ENCODE measurements at regions not wholly inside any gene's neighbourhood (a gene's known extent, or its start where the extent isn't known, plus 50 kb on each side); places are given as distances from the start of the nearest gene placed in this dataset.

- no peak overlapping the region for H2BK120ac ChIP-seq (ENCODE audit: low read depth, low read length, poor library complexity, severe bottlenecking)
These were observed 971.2 kb downstream of the DIPK2A start for GRCh38 chr3:144942838-144943197.

More at GRCh38 chr3:144942838-144943197, 971.2 kb downstream of the DIPK2A start:
- Histone ChIP-seq H3K23ac (ENCODE audit: insufficient read length, low read depth, low read length) (no peak overlapping the region), H2AK5ac (ENCODE audit: insufficient read length, low read length) (no peak overlapping the region), H3K4ac (ENCODE audit: low read depth, low read length) (no peak overlapping the region), H3K9me3 (ENCODE audit: control insufficient read depth, low read depth, low read length) (no peaks in the 10 kb centered on the region), H4K8ac (replicated peaks; ENCODE audit: insufficient read length, low read depth, low read length) (no peak overlapping the region), H2BK15ac (ENCODE audit: low read depth, low read length) (no peak overlapping the region), H3K79me1 (ENCODE audit: insufficient read depth, low read depth, low read length, poor library complexity, severe bottlenecking) (no peaks in the 10 kb centered on the region), H3K18ac (ENCODE audit: insufficient read length, low read depth, low read length) (no peak overlapping the region), H3K9ac (ENCODE audit: extremely low read depth, insufficient read length, low read length) (no peak overlapping the region), H3K4me2 (ENCODE audit: insufficient read depth, insufficient read length, low read length) (no peak overlapping the region), H3K4me1 (ENCODE audit: insufficient read depth, low read length) (no peaks in the 10 kb centered on the region), H3K23me2 (ENCODE audit: insufficient read length, low read depth, low read length, poor library complexity, severe bottlenecking) (no peaks in the 10 kb centered on the region), H3K56ac (ENCODE audit: insufficient read length, low read depth, low read length) (no peak overlapping the region), H4K91ac (ENCODE audit: insufficient read length, low read depth, low read length) (no peak overlapping the region), H4K20me1 (ENCODE audit: control insufficient read depth, insufficient read depth, insufficient read length) (no peaks in the 10 kb centered on the region), H3K27ac (ENCODE audit: insufficient read length, low read depth, low read length) (no peak overlapping the region), H3K79me2 (ENCODE audit: insufficient read depth, low read length) (no peaks in the 10 kb centered on the region), H2BK5ac (ENCODE audit: insufficient read length, low read length) (no peak overlapping the region), H3K14ac (ENCODE audit: insufficient read depth, low read length) (no peak overlapping the region), H3T11ph (ENCODE audit: low read length) (no peak overlapping the region), H3K27me3 (ENCODE audit: insufficient read depth, low read length) (no peaks in the 10 kb centered on the region), H4K5ac (ENCODE audit: insufficient read length, low read depth, low read length) (no peak overlapping the region), H2BK20ac (ENCODE audit: low read depth, low read length, poor library complexity, severe bottlenecking) (no peak overlapping the region), H2AFZ (ENCODE audit: low read length) (no peak overlapping the region), H2BK12ac (ENCODE audit: insufficient read length, low read depth, low read length) (no peak overlapping the region)
- no peak overlapping the region for H3K27ac Mint-ChIP-seq
- TF ChIP-seq CTCF (conservative IDR thresholded peaks at IDR 0.05): no peak
- peaks cover 2% of the 10 kb centered on the region in 2 experiments; a peak in 2 of 4 replicates for H3K4me1 Mint-ChIP-seq
- no peak for DNase-seq
- H3K9me3 Mint-ChIP-seq: peaks cover 0 to 3% of the 10 kb centered on the region in 2 experiments; a peak in 1 of 5 replicates
- no peaks in the 10 kb centered on the region for H3K27me3 Mint-ChIP-seq (ENCODE audit: low read depth)
- H3K4me3 Mint-ChIP-seq: no peak overlapping the region
- H3K36me3 Mint-ChIP-seq (ENCODE audit: insufficient read depth in 1 of 3, low read depth in 3 of 3): no peaks in the 10 kb centered on the region
- WGBS (ENCODE audit: extremely low coverage, insufficient read length, low lambda C conversion rate): 100% methylated on average over 3 of the region's 3 CpGs

Data from H9 (cell line).